ENCODE measurements at regions not wholly inside any gene's neighbourhood (a gene's known extent, or its start where the extent isn't known, plus 50 kb on each side); places are given as distances from the start of the nearest gene placed in this dataset.

DNA sequence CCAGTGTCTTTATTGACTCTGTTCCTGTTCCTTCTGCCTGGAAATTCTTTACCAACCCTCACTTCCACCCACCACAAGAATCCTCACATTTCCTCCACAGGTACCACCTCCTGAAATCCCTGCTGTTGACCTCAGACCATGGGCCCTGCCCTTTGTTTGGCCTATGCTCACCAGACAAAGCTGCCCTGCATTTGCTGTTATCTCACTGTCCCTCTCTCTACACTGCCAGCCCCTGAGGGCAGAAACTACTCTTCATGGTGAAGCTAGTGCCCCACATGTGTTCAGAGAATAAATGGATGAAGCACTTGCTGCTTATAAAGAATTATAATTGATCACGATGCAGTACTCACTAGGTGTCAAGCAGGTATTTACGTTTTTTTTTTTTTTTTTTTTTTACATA is 608.4 kb downstream of the TSN start:
- Histone ChIP-seq H3K27ac (ENCODE audit: extremely low read depth, low read depth, low read length) (no peak overlapping the region), H3K4me3 (ENCODE audit: low read depth, low read length) (no peak overlapping the region), H3K9me3 (ENCODE audit: control insufficient read depth, insufficient read depth, low read depth, low read length) (no peaks in the 10 kb centered on the region), H3K4me1 (ENCODE audit: control insufficient read depth, insufficient read depth, low read length) (no peaks in the 10 kb centered on the region), H3K36me3 (ENCODE audit: control insufficient read depth in 2 of 2, insufficient read depth in 1 of 2, low read length in 2 of 2) (no peaks in the 10 kb centered on the region)
- ChIA-PET CTCF (no interaction called here), POLR2A (no interaction called here)
- TF ChIP-seq TRIM28 (IDR thresholded peaks at IDR 0.05; ENCODE audit: borderline replicate concordance, low read length) (no peak), REST (tag by site-specific recombination; IDR thresholded peaks at IDR 0.05) (no peak), ZNF211 (tag by site-specific recombination; IDR thresholded peaks at IDR 0.05; ENCODE audit: low read depth) (no peak), WT1 (tag by site-specific recombination; IDR thresholded peaks at IDR 0.05) (no peak), ZNF19 (tag by site-specific recombination; IDR thresholded peaks at IDR 0.05; ENCODE audit: low read depth) (no peak), ZNF274 (IDR thresholded peaks at IDR 0.05; ENCODE audit: low read length) (no peak), ZNF274 (tag by site-specific recombination; IDR thresholded peaks at IDR 0.05; ENCODE audit: borderline replicate concordance) (no peak), ZNF266 (tag by site-specific recombination; IDR thresholded peaks at IDR 0.05; ENCODE audit: low read depth) (no peak), ZBTB8A (tag by site-specific recombination; IDR thresholded peaks at IDR 0.05) (no peak), ZNF175 (tag by site-specific recombination; IDR thresholded peaks at IDR 0.05) (no peak)

DNA sequence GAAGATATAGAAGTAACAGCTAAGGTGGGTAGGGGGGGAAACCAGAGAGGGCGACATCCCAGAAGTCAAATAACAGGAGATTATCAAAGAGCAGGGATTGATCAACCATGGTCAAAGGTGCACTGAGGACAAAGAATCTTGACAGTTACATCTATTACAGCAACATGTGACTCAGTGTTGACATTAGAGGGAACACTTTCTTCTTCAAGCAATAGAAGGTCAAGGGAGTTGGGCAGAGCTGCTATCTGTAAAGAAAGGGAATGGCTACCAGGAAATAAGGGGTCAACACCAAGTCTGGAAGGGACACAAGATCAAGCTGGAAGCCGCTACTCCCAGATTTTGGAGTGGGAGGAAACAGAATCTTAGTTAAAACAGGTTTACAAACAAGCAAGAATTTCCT is 611.0 kb downstream of the TSN start:
- POLR2A ChIA-PET, result no interaction called here
- H3K36me3 ChIP-seq (ENCODE audit: control insufficient read depth in 2 of 2, insufficient read depth in 1 of 2, low read length in 2 of 2), result no peaks in the 10 kb centered on the region
- no peaks in the 10 kb centered on the region for H3K4me1 ChIP-seq (ENCODE audit: control insufficient read depth, insufficient read depth, low read length)
- no peak overlapping the region for H3K27ac ChIP-seq (ENCODE audit: extremely low read depth, low read depth, low read length)
- CTCF ChIA-PET, result no interaction called here
- H3K4me3 ChIP-seq (ENCODE audit: low read depth, low read length), result no peak overlapping the region
- H3K9me3 ChIP-seq (ENCODE audit: control insufficient read depth, insufficient read depth, low read depth, low read length), result no peaks in the 10 kb centered on the region
- TF ChIP-seq ZNF776 (tag by site-specific recombination; IDR thresholded peaks at IDR 0.05; ENCODE audit: borderline replicate concordance), result no peak
- no peak for TF ChIP-seq BCL11B (tag by site-specific recombination; IDR thresholded peaks at IDR 0.05; ENCODE audit: low read depth)
- no peak for TF ChIP-seq ZNF555 (tag by site-specific recombination; conservative IDR thresholded peaks at IDR 0.05)
- TF ChIP-seq OVOL3 (tag by site-specific recombination; IDR thresholded peaks at IDR 0.05), result no peak
- TF ChIP-seq ZBTB11 (tag by site-specific recombination; conservative IDR thresholded peaks at IDR 0.05; ENCODE audit: low read depth), result no peak
- TF ChIP-seq SCRT1 (tag by site-specific recombination; IDR thresholded peaks at IDR 0.05; ENCODE audit: borderline replicate concordance), result no peak
